ENCODE measurements at regions not wholly inside any gene's neighbourhood (a gene's known extent, or its start where the extent isn't known, plus 50 kb on each side); places are given as distances from the start of the nearest gene placed in this dataset.

DNA sequence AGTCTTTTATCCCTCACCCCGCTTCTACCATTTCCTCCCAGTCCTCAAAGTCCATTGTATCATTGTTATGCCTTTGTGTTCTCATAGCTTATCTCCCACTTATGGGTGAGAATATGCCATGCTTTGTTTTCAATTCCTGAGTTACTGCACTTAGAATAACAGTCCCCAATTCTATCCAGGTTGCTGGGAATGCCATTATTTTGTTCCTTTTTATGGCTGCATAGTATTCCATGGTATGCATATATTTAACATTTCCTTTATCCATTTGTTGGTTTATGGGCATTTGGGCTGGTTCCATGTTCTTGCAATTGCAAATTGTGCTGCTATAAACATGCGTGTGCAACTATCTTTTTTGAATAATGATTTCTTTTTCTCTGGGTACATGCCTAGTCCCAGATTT lies 114.9 kb downstream of the VPREB1 start (continued):
- TF ChIP-seq, protein P1, sequence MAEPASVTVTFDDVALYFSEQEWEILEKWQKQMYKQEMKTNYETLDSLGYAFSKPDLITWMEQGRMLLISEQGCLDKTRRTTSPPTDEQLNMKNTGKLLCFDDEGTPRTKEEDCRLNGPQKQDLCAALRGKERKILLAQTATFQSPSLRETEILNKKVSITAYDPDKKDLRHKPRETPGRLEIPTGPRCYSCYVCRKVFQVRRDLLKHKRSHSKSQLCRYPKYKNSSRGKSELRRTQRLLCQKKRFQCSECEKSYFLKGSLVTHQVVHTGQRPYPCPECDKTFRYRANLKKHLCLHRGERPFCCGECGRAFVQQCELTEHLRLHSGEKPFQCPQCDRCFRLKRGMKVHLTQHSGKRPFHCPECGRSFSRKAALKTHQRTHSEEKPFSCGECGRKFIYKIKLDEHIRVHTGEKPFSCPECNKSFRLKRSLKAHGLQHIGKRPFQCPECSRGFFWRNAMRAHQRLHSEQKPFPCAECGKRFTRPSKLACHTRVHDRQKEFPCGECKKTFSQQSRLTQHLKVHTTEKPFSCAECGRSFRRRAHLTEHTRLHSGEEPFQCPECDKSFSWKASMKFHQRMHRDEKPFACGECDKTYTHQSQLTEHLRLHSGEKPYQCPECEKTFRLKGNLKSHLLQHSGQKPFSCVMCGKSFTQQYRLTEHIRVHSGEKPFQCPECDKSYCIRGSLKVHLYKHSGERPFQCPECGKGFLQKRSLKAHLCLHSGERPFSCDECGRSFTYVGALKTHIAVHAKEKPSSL (CRISPR knock-in tag; conservative IDR thresholded peaks at IDR 0.05) = no peak
- TF ChIP-seq NR3C1 (CRISPR knock-in tag; conservative IDR thresholded peaks at IDR 0.05; ENCODE audit: low read depth) = no peak
- TF ChIP-seq MXD4 (CRISPR knock-in tag; IDR thresholded peaks at IDR 0.05; ENCODE audit: borderline replicate concordance) = no peak
- TF ChIP-seq, protein P2, sequence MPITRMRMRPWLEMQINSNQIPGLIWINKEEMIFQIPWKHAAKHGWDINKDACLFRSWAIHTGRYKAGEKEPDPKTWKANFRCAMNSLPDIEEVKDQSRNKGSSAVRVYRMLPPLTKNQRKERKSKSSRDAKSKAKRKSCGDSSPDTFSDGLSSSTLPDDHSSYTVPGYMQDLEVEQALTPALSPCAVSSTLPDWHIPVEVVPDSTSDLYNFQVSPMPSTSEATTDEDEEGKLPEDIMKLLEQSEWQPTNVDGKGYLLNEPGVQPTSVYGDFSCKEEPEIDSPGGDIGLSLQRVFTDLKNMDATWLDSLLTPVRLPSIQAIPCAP (CRISPR knock-in tag; IDR thresholded peaks at IDR 0.05) = no peak

DNA sequence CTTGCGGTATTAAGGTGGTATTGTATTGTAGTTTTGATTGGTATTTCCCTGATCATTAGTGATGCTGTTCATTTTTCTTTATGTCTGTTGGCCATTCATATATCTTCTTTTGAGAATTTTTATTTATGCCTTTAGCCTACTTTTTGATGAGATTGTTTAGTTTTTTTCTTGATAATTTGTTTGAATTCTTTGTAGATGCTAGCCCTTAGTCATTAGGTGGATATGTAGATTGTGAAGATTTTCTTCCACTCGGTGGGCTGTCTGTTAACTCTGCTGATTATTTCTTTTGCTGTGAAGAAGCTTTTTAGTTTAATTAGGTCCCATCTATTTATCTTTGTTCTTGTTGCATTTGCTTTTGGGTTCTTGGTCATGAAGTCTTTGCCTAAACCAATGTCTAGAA lies 115.4 kb downstream of the VPREB1 start:
- Mint-ChIP-seq H3K4me1 (peaks cover 5% of the 10 kb centered on the region; the same call in 1 of the 2 replicates), H3K9me3 (no peaks in the 10 kb centered on the region), H3K27me3 (ENCODE audit: low read depth) (peaks cover 100% of the 10 kb centered on the region), H3K4me3 (no peak overlapping the region), H3K27ac (no peak overlapping the region), H3K36me3 (no peaks in the 10 kb centered on the region)
- ATAC-seq (no peak), DNase-seq (ENCODE audit: low spot score) (no peak)
- CTCF ChIA-PET = no interaction called here
- TF ChIP-seq SMAD3 (CRISPR knock-in tag; IDR thresholded peaks at IDR 0.05; ENCODE audit: borderline replicate concordance) (no peak), ZNF219 (CRISPR knock-in tag; IDR thresholded peaks at IDR 0.05; ENCODE audit: borderline replicate concordance) (no peak), TCF7 (CRISPR knock-in tag; IDR thresholded peaks at IDR 0.05; ENCODE audit: low read depth) (no peak), FOXP1 (CRISPR knock-in tag; IDR thresholded peaks at IDR 0.05; ENCODE audit: borderline replicate concordance) (no peak), NFYB (CRISPR knock-in tag; conservative IDR thresholded peaks at IDR 0.05; ENCODE audit: low read depth) (no peak), ZBTB21 (CRISPR knock-in tag; IDR thresholded peaks at IDR 0.05; ENCODE audit: borderline replicate concordance) (no peak), ZNF423 (CRISPR knock-in tag; IDR thresholded peaks at IDR 0.05) (no peak), MYBL2 (CRISPR knock-in tag; IDR thresholded peaks at IDR 0.05) (no peak), NR3C1 (CRISPR knock-in tag; conservative IDR thresholded peaks at IDR 0.05; ENCODE audit: low read depth) (no peak), ZNF138 (CRISPR knock-in tag; conservative IDR thresholded peaks at IDR 0.05) (no peak), PRRX2 (CRISPR knock-in tag; IDR thresholded peaks at IDR 0.05) (no peak)
- TF ChIP-seq, protein P3, sequence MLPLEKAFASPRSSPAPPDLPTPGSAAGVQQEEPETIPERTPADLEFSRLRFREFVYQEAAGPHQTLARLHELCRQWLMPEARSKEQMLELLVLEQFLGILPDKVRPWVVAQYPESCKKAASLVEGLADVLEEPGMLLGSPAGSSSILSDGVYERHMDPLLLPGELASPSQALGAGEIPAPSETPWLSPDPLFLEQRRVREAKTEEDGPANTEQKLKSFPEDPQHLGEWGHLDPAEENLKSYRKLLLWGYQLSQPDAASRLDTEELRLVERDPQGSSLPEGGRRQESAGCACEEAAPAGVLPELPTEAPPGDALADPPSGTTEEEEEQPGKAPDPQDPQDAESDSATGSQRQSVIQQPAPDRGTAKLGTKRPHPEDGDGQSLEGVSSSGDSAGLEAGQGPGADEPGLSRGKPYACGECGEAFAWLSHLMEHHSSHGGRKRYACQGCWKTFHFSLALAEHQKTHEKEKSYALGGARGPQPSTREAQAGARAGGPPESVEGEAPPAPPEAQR (CRISPR knock-in tag; IDR thresholded peaks at IDR 0.05) = no peak
- TF ChIP-seq, protein P4, sequence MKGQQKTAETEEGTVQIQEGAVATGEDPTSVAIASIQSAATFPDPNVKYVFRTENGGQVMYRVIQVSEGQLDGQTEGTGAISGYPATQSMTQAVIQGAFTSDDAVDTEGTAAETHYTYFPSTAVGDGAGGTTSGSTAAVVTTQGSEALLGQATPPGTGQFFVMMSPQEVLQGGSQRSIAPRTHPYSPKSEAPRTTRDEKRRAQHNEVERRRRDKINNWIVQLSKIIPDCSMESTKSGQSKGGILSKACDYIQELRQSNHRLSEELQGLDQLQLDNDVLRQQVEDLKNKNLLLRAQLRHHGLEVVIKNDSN (CRISPR knock-in tag; IDR thresholded peaks at IDR 0.05) = no peak
- TF ChIP-seq, protein P5, sequence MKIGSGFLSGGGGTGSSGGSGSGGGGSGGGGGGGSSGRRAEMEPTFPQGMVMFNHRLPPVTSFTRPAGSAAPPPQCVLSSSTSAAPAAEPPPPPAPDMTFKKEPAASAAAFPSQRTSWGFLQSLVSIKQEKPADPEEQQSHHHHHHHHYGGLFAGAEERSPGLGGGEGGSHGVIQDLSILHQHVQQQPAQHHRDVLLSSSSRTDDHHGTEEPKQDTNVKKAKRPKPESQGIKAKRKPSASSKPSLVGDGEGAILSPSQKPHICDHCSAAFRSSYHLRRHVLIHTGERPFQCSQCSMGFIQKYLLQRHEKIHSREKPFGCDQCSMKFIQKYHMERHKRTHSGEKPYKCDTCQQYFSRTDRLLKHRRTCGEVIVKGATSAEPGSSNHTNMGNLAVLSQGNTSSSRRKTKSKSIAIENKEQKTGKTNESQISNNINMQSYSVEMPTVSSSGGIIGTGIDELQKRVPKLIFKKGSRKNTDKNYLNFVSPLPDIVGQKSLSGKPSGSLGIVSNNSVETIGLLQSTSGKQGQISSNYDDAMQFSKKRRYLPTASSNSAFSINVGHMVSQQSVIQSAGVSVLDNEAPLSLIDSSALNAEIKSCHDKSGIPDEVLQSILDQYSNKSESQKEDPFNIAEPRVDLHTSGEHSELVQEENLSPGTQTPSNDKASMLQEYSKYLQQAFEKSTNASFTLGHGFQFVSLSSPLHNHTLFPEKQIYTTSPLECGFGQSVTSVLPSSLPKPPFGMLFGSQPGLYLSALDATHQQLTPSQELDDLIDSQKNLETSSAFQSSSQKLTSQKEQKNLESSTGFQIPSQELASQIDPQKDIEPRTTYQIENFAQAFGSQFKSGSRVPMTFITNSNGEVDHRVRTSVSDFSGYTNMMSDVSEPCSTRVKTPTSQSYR (CRISPR knock-in tag; IDR thresholded peaks at IDR 0.05) = no peak
- POLR2A ChIA-PET = no interaction called here

DNA sequence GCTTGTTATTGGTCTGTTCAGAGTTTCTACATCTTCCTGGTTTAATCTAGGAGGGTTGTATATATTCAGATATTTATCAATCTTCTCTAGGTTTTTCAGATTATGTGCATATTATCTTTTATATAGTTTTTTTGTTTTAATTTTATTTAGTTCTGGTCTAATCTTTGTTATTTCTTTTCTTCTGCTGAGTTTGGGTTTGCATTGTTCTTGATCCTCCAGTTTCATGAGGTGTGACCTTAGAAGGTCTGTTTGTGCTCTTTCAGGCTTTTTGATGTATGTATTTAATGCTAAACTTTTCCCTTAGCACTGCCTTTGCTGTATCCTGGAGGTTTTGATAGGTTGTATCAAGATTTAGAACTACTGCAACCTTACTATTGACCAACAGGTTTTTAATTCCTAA lies 117.7 kb downstream of the VPREB1 start:
- CTCF ChIA-PET = no interaction called here

More for the DNA sequence above, 117.7 kb downstream of the VPREB1 start:
- Mint-ChIP-seq H3K27ac (no peak overlapping the region), H3K27me3 (ENCODE audit: low read depth) (peaks cover 100% of the 10 kb centered on the region), H3K9me3 (no peaks in the 10 kb centered on the region), H3K36me3 (no peaks in the 10 kb centered on the region), H3K4me3 (no peak overlapping the region), H3K4me1 (no peaks in the 10 kb centered on the region)
- TF ChIP-seq NFE2L1 (CRISPR knock-in tag; IDR thresholded peaks at IDR 0.05) = no peak
- no peak for TF ChIP-seq ZNF396 (CRISPR knock-in tag; IDR thresholded peaks at IDR 0.05; ENCODE audit: borderline replicate concordance)
- TF ChIP-seq, protein P6, sequence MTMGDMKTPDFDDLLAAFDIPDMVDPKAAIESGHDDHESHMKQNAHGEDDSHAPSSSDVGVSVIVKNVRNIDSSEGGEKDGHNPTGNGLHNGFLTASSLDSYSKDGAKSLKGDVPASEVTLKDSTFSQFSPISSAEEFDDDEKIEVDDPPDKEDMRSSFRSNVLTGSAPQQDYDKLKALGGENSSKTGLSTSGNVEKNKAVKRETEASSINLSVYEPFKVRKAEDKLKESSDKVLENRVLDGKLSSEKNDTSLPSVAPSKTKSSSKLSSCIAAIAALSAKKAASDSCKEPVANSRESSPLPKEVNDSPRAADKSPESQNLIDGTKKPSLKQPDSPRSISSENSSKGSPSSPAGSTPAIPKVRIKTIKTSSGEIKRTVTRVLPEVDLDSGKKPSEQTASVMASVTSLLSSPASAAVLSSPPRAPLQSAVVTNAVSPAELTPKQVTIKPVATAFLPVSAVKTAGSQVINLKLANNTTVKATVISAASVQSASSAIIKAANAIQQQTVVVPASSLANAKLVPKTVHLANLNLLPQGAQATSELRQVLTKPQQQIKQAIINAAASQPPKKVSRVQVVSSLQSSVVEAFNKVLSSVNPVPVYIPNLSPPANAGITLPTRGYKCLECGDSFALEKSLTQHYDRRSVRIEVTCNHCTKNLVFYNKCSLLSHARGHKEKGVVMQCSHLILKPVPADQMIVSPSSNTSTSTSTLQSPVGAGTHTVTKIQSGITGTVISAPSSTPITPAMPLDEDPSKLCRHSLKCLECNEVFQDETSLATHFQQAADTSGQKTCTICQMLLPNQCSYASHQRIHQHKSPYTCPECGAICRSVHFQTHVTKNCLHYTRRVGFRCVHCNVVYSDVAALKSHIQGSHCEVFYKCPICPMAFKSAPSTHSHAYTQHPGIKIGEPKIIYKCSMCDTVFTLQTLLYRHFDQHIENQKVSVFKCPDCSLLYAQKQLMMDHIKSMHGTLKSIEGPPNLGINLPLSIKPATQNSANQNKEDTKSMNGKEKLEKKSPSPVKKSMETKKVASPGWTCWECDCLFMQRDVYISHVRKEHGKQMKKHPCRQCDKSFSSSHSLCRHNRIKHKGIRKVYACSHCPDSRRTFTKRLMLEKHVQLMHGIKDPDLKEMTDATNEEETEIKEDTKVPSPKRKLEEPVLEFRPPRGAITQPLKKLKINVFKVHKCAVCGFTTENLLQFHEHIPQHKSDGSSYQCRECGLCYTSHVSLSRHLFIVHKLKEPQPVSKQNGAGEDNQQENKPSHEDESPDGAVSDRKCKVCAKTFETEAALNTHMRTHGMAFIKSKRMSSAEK (CRISPR knock-in tag; IDR thresholded peaks at IDR 0.05; ENCODE audit: borderline replicate concordance) = no peak
- TF ChIP-seq, protein P7, sequence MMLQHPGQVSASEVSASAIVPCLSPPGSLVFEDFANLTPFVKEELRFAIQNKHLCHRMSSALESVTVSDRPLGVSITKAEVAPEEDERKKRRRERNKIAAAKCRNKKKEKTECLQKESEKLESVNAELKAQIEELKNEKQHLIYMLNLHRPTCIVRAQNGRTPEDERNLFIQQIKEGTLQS (CRISPR knock-in tag; conservative IDR thresholded peaks at IDR 0.05) = no peak
- no peak for TF ChIP-seq NR3C1 (CRISPR knock-in tag; conservative IDR thresholded peaks at IDR 0.05; ENCODE audit: low read depth)
- no peak for ATAC-seq
- DNase-seq (ENCODE audit: low spot score) = no peak
- POLR2A ChIA-PET = no interaction called here
